Skin of body (tissue), 1 donor: ENCODE measurements at regions not wholly inside any gene's neighbourhood (a gene's known extent, or its start where the extent isn't known, plus 50 kb on each side); places are given as distances from the start of the nearest gene placed in this dataset.
"Not testable (repeated sequence)": the region's sequence is repeated elsewhere in the genome, so short reads cannot be mapped to it uniquely, and the experiment has no call there.

Experiments used
- DNase-seq: peaks from one replicate; lab custom pipeline; 2025; lab: John Stamatoyannopoulos, UW

DNA sequence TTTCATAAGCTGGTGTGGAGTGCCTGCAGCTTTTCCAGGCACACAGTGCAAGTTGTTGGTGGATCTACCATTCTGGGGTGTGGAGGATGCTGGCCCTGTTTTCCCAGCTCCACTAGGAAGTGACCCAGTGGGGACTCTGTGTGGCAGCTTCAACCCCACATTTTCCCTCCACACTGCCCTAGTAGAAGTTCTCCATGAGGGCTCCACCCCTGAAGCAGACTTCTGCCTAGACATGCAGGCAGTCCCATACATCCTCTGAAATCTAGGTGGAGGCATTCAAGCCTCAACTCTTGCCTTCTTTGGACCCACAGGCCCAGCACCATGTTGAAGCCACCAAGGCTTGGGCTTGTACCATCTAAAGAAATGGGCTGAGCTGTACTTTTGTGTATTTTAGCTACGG, 206.2 kb upstream of the GRM7 start:
- DNase-seq = no peak

DNA sequence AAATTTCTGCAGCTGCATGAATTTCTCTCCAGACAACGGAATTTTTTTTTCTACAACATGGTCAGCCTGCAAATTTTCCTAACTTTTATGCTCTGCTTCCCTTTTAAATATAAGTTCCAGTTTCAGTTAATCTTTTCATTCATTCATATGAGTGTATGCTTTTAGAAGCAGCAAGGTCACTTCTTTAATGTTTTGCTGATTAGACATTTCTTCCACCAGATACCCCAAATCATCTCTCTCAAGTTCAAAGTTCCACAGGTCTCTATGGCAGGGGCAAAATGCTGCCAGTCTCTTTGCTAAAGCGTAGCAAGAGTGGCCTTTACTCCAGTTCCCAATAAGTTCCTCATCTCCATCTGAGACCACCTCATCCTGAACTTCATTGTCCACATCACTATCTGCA, 205.6 kb upstream of the GRM7 start:
- no peak for DNase-seq

DNA sequence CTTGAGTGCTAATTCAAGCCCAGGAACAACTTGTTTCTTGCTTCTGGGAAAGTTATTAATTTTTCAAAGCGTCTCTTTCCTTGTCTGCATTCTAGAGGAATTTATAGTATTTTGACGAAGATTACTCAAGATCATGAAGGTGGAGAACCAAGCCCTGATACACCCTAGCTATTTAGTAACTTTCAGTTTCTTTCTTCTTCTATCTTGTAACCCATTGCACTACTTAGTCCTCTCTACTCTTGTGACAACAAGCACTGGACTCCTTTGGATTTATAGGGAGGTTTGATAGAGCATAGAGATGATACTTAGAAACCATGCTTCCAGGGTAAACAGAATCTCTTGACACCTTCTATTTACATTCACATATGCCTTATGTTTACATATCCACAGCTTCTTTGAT, 203.3 kb upstream of the GRM7 start:
- DNase-seq = no peak

DNA sequence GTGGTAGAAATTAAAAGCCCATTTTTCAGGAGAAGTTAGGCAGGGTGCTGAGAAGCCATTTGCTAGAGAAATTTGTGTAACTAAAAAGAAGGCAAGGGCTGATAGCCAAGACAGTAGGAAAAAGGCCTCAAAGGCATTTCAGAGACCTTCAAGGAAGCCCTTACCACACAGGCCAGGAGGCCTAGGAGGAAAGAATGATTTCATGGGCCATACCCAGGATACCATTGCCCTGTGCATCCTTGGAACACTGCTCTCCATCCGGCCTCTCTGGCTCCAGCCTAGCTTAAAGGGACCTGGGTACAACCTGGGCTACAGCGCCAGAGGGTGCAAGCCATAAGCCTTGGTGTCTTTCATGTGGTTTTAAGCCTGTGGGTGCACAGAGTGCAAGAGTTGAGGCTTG, 193.6 kb upstream of the GRM7 start:
- DNase-seq = no peak

DNA sequence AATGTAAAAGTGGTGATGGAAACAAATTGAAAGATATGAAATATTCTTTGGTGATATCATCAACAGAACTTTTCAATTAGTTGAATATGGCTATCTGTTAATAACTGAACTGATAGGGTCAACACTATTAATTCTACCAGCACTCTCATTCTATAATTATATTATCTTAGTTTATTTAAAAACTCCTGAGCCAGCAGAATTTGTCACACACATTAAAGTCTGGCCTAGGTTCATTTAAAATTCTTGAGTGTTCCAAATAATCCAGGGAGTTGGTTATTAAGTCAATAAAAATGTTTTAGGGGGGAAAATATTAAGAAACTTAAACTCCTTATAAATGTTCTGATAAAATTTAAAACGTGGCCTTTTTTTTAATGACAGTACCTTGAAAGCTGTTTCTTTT, 189.6 kb upstream of the GRM7 start:
- no peak for DNase-seq

DNA sequence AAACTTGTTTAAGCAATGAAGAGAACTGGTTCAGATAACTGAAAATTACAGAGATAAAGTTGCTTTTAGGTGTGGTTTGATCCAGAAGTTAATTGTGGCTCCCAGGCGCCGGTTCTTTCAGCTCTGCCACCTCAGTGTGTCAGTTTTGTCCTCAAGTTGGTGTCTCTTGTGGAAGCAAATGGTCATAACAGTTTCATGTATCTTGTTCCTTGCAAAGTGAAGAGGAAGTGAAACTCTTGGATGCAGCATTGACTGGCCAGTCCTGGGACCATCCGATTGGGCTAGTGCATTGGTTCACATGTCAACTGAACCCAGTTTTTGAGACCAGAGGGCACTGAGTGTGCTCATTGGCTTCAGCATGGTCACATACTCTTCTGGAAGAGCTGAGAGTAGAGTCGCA, 181.4 kb upstream of the GRM7 start:
- no peak for DNase-seq

DNA sequence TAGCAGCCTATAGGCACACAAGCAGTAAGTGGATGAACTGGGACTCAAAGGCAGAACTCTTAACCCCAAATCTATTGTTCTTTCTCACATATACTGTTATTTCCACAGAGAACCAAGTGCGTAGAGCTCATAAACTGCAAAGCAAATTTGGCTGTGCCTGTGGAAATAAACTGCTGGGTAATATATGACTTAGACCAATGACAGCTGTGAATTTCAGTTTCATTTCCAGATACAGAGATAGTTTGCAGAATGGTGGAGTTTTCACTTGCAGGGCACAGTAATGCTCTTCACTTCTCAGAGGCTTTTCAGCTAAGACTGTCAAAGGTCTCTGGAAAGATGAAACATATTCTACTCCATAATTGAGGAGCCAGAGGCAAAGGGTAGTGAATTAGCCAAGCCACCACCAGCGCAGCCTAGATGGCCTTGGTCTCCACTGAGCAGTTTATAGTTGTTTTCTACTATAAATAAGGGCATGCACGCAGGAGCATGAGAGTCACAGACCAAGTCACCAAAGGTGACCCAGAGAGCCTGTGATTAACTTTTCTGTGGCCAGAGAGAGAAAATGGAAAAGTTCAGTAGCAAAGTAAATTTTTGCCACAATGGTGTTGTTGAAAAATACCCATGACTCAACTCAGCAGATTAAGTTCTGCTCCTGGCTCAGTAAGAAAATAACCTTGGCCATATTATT, 180.7 kb upstream of the GRM7 start:
- DNase-seq = no peak

DNA sequence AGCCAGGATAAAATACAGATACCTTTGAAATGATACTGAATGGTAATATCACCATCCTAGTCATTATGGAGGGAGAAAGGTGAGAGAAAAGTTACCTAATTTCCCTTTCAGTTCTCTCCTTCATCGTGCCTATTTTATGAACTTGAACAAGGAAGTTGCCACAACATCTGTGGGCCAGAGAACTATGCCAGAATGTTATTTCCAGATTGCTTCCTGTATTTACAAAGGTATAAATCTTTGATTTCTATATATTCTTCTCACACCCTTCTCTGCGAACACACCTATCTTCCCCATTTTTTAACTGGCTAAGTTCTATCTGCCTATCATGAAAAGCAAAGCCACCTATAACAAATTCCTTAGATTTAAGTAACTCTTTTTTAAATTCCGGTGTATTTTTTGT, 163.6 kb upstream of the GRM7 start:
- no peak for DNase-seq

DNA sequence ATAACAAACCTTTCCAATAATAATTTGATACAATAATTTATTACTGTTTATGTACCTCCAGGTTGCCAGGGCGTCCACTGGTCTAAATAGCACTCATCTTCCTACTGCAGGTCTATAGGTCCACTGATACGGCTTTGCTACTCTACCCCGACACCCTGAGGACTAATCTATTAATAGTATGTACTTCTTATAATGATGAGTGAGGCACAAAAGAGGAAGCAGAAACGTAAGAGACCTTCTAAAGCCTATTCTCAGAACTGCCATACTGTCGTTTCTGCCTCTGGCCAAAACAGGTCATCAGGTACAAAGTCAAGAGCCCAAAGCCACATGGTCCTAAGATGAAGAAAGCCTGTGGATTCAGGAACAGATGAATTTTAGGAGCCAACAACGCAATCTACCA, 163.2 kb upstream of the GRM7 start:
- no peak for DNase-seq

DNA sequence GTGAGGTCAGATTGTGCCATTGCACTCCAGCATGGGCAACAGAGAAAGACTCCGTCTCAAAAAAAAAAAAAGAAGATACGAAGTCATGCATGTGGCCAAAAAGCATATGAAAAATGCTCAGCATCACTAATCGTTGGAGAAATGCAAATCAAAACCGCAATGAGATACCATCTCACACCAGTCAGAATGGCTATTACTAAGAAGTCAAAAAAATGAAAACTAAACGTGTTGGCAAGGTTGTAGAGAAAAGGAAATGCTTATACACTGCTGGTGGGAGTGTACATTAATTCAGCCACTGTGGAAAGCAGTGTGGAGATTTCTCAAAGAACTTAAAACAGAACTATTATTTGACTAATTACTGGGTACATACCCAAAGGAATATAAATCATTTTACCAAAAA, 156.1 kb upstream of the GRM7 start:
- not testable (repeated sequence) for DNase-seq

DNA sequence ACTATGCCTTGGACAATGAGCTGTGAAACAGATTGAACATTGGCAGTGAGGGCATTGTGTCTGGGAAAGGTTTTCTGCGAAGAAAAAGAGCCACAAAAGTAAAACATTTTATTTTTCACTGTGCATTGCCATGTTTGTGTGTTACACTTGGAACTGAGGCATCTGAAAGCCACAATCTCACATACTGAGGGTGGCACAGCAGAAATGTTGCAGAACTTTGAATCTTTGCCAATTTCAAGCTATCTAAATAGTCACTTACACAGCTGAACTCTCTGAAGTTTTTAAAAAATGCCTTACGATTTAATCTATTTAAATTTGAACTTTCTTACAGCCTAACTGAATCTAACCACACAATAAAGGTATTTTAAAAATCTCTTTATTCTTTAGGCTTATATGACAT, 154.1 kb upstream of the GRM7 start:
- no peak for DNase-seq

DNA sequence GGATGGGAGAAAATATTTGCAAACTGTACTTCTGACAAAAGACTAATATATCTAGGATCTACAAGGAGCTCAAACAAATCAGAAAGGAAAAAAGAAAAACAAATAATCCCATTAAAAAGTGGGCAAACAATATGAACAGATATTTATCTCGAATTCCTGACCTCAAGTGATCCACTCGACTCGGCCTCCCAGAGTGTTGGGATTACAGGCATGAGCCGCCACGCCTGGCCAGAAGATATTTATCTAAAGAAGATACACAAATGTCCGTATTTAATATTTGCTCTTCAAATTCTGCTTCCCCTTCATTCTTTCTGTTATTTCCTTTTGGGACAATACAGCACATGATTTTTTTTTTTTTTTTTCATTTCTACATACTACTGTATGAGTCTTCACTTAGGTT, 151.7 kb upstream of the GRM7 start:
- DNase-seq = no peak

DNA sequence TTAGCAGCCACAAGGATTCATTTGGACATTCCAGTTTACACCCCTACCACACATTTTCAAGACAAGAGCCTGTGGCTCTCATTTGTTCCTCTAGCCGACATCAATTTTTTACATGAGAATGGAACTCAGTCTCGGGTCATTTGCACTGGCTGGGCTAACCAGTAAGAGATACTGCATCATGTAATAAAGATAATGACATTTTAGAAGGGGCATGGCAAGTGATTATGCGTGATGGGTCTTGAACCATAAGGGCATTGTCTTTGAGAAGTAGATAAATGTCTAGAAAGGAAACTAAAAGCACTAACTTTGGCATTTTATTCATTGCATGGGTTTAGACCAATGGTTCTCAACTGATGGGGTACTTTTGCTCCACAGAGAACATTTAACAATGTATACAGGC, 146.0 kb upstream of the GRM7 start:
- DNase-seq = no peak

DNA sequence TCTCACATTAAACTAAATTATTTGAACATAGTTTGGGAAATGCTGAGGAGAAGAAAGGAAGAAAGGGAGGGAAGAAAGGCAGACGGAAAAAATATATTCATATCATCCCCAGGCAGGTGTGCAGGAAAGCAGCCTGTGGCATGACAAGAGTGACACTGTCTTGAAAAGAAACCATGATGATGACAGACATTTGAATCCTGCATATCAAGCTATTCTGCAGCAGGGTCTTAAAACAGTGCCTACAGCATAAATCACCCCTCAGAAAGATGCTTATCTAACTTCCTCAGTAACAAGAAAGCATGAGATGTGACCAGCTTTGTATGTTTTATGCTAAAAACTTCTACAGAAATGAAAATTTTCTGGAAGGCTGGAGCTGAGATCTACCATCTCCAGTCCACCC, 144.5 kb upstream of the GRM7 start:
- no peak for DNase-seq

DNA sequence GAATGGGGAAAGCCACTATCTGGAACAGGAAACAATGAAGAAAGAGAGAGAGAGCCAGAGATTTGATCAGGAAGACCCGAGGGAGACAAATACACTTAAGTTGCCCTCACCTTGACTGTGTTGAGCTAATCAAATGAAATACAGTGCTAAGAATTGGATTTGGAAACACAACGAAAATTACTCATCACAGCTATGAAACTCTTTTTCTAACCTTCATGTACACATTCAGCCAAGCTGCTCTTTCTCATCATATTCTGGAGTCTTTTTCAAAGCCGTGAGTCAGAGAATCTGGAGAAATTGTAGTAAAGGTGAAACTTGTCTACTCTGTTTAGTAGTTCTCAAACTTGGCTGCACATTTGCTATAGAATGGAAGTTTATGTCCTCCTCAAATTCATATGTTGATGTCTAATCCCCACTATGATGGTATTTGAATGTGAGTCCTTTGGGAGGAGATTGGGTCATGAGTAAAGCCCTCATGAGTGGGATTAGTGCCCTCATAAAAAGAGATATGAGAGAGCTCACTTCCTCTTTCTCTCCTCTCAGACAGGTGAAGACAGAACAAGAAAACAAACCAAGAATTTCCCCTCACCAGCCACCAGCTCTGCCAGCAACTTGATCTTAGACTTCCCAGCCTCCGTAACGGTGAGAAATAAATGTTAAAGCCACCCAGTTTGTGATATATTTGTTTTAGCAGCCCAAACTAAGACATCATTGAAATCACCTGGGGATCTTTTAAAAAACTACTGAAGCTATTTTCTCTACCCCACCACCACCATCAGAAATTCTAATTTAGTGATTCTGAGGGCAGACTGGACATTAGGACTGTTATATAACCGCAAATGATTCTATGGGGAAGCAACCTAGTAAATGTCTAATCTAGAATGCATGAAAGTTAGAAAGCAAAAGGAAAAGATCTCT, 143.6 kb upstream of the GRM7 start:
- no peak for DNase-seq

DNA sequence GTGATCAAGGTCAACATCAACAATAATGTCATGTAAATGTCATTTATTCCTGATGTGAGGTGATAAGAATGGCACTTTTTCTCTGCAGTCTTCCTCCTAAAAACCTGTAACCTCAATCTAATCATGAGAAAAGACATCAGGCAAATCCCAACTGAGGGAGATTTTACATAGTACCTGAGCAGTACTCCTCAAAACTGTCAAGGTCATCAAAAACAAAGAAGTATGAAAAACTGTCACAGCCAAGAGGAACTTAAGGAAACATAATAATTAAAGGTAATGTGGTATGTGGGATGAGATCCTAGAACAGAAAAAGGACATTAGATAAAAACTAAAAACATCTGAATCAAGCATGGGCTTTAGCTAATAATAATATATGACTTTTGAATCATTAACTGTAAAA, 140.9 kb upstream of the GRM7 start:
- DNase-seq = no peak

DNA sequence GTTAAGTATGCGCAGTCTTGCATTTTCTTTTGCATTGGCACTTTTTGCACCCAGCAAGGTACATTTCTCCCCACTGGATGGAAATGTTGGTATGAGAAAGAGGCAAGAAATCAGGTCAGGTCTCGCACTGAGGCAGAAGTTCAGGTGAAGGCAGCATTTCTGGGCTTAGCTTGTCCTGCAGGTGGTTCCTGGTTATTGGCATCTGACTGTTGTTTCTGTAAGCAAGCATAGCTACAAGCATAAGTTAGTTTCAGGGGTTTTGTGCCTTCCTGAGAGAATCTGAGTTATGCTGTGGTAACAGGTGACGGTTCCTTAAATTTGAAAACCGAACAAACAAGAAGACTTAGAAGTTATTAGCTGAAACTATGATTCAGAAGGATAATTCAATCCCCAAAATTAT, 139.4 kb upstream of the GRM7 start:
- DNase-seq = no peak

DNA sequence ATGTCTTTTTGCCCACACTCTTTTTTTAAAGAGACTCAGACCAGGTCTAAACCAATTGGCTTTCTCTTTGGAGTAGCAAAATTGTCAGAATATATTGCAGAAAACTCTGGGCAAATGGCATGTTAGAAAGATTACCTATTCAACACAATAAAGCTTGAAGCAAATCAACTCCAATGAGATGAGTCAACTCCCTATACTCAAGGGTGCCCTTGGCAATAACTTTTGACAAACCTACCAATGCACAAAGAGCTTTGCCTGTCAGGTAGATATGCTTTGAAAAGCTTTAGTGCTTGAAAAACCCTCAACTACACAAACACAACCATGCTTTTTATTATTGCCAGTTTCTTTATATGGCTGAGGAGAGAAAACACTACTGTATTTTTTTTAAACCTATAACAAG, 137.7 kb upstream of the GRM7 start:
- DNase-seq = no peak

DNA sequence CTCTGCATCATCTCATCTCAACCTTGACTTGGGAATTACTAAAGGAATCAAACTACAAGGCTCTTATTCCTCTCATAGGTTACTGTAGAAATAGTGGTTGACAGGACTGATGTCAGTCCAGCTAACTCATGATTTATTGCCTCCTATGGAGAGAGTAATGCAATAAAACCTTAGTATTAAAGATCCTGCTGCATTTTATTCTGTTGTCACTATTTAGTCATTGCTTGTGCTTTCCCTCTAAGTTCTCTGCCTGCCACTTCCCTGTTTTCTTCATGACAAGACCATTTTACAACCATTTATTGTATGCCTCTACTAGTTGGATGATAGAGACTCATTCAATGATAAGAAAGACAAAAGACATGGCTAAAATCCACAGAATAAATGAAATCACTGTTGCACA, 134.1 kb upstream of the GRM7 start:
- no peak for DNase-seq

DNA sequence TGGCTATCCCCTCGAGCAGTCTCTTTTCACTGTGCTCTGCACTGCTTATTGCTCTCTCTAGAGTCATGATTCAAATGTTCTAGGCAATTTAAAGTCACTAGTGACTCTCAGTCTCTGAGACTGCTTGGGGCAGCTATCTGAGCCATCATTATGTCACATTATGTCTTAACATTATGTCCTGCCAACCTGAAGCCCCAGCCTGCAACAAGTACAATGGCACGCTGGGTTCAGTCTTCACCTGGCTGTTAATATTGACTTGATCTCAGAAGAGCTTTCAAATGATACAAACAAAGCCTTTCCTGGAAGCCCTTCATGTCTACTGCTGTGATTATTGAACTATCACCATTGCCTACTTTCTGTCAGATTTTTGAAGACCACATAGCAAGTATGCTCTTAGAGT, 128.1 kb upstream of the GRM7 start:
- DNase-seq = no peak

DNA sequence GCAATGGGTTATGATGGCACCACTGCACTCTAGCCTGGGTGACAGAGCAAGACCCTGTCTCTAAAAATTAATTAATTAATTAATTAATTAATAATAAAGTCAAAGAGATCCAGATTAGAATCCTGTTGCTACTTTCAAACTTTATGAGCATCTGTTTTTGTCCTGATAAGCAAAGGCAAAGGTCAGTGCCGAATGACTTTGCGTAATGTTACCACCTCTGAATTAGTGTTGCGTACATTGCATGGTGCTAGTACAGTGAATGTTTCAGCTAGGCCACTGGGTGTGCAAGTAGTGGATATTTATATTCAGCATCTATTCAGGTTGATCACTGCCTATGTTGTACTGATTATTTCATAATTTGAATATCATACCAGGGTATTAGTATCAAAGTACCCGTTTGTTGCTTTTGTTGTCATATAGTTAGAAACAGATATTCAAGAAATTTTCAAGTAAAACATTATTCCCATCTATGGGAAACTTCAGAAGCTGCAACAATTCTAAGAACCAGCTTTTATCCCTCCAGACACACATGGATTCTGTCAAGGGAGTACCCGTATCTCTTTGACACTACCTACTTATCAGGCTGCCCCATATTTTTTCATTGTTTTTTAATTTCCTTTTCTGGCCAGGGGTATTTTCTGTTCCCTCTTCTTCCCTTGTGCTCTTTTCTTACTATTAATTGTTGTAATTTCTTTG, 127.1 kb upstream of the GRM7 start:
- DNase-seq = no peak

DNA sequence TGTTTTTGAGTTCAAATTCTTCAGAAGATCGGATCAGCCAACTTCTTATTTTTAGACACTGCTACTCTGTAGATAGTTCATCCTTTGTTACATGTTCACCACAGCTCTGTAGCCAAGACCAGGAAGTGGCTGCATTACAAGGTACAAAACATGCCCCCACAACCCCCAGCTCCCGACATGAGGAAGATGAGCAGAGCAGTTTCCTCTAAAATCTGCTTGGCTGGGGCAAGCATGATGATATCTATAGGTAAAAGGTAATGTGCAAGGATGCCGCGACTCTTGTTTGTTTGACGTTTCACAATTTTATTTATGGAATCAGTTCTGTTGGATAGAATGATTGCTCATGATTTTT, 126.5 kb upstream of the GRM7 start:
- DNase-seq = no peak
